ENCODE measurements at regions not wholly inside any gene's neighbourhood (a gene's known extent, or its start where the extent isn't known, plus 50 kb on each side); places are given as distances from the start of the nearest gene placed in this dataset.

DNA sequence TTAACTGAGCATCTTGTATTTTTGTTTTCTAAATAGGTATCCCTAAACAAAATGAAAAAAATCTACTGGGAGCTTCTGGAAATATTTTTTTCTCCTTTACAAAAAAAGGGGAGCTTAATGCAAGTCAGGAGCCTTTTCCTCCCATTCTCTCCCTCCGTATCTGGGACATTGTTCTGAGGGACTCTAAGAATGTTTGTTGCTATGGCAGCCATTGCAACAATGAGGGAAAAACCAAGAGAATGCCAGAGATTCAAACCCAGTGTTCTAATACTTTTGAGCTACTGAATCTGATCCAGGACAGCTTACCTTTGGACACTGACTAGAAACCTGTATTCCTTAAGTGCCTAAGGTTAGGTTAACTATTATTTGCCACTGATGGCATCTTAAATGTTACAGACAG, 485.7 kb upstream of the HS3ST1 start:
- TF ChIP-seq, protein P1, sequence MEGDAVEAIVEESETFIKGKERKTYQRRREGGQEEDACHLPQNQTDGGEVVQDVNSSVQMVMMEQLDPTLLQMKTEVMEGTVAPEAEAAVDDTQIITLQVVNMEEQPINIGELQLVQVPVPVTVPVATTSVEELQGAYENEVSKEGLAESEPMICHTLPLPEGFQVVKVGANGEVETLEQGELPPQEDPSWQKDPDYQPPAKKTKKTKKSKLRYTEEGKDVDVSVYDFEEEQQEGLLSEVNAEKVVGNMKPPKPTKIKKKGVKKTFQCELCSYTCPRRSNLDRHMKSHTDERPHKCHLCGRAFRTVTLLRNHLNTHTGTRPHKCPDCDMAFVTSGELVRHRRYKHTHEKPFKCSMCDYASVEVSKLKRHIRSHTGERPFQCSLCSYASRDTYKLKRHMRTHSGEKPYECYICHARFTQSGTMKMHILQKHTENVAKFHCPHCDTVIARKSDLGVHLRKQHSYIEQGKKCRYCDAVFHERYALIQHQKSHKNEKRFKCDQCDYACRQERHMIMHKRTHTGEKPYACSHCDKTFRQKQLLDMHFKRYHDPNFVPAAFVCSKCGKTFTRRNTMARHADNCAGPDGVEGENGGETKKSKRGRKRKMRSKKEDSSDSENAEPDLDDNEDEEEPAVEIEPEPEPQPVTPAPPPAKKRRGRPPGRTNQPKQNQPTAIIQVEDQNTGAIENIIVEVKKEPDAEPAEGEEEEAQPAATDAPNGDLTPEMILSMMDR (IDR thresholded peaks at IDR 0.05), result no peak
- TF ChIP-seq POLR2A (IDR thresholded peaks at IDR 0.05), result no peak

Measured in tibial nerve (tissue), 3 donors.